ENCODE measurements at regions not wholly inside any gene's neighbourhood (a gene's known extent, or its start where the extent isn't known, plus 50 kb on each side); places are given as distances from the start of the nearest gene placed in this dataset.
"Not testable (repeated sequence)": the region's sequence is repeated elsewhere in the genome, so short reads cannot be mapped to it uniquely, and the experiment has no call there.

GRCh38 chr10:65358565-65358964 is 1567.3 kb upstream of the LRRTM3 start:
- DNase-seq (ENCODE audit: low read depth): no peak

GRCh38 chr10:65360497-65360896 is 1565.3 kb upstream of the LRRTM3 start:
- no peak for DNase-seq (ENCODE audit: low read depth)

- no peak for DNase-seq (ENCODE audit: low read depth)
Observed at GRCh38 chr10:65365878-65366277, 1560.0 kb upstream of the LRRTM3 start.

- DNase-seq (ENCODE audit: low read depth): no peak
Observed at GRCh38 chr10:65367706-65368105, 1558.1 kb upstream of the LRRTM3 start.

GRCh38 chr10:65375528-65375927 is 1550.3 kb upstream of the LRRTM3 start:
- no peak for DNase-seq (ENCODE audit: low read depth)

GRCh38 chr10:65377687-65378086 is 1548.1 kb upstream of the LRRTM3 start:
- no peak for DNase-seq (ENCODE audit: low read depth)

- no peak for DNase-seq (ENCODE audit: low read depth)
Observed at GRCh38 chr10:65394502-65395297, 1531.1 kb upstream of the LRRTM3 start.

GRCh38 chr10:65395631-65396030 is 1530.2 kb upstream of the LRRTM3 start:
- no peak for DNase-seq (ENCODE audit: low read depth)

- DNase-seq (ENCODE audit: low read depth): no peak
Observed at GRCh38 chr10:65396997-65397396, 1528.8 kb upstream of the LRRTM3 start.

GRCh38 chr10:65408401-65408800 is 1517.4 kb upstream of the LRRTM3 start:
- DNase-seq (ENCODE audit: low read depth): no peak

- DNase-seq (ENCODE audit: low read depth): no peak
Observed at GRCh38 chr10:65413001-65413400, 1512.8 kb upstream of the LRRTM3 start.

GRCh38 chr10:65415318-65415717 is 1510.5 kb upstream of the LRRTM3 start:
- DNase-seq (ENCODE audit: low read depth): no peak

- no peak for DNase-seq (ENCODE audit: low read depth)
Observed at GRCh38 chr10:65416094-65416493, 1509.7 kb upstream of the LRRTM3 start.

- DNase-seq (ENCODE audit: low read depth): no peak
Observed at GRCh38 chr10:65419629-65420028, 1506.2 kb upstream of the LRRTM3 start.

- DNase-seq (ENCODE audit: low read depth): no peak
Observed at GRCh38 chr10:65423043-65423442, 1502.8 kb upstream of the LRRTM3 start.

GRCh38 chr10:65429381-65429780 is 1496.5 kb upstream of the LRRTM3 start:
- not testable (repeated sequence) for DNase-seq (ENCODE audit: low read depth)

GRCh38 chr10:65430979-65431378 is 1494.9 kb upstream of the LRRTM3 start:
- no peak for DNase-seq (ENCODE audit: low read depth)

GRCh38 chr10:65470986-65471385 is 1454.8 kb upstream of the LRRTM3 start:
- DNase-seq (ENCODE audit: low read depth): no peak

GRCh38 chr10:65482848-65483247 is 1443.0 kb upstream of the LRRTM3 start:
- DNase-seq (ENCODE audit: low read depth): no peak

GRCh38 chr10:65491799-65492198 is 1434.0 kb upstream of the LRRTM3 start:
- no peak for DNase-seq (ENCODE audit: low read depth)

- DNase-seq (ENCODE audit: low read depth): no peak
Observed at GRCh38 chr10:65496541-65496940, 1429.3 kb upstream of the LRRTM3 start.

- no peak for DNase-seq (ENCODE audit: low read depth)
Observed at GRCh38 chr10:65497837-65498236, 1428.0 kb upstream of the LRRTM3 start.

- DNase-seq (ENCODE audit: low read depth): no peak
Observed at GRCh38 chr10:65500716-65501115, 1425.1 kb upstream of the LRRTM3 start.

- no peak for DNase-seq (ENCODE audit: low read depth)
Observed at GRCh38 chr10:65501259-65501658, 1424.6 kb upstream of the LRRTM3 start.
